TTC549 (cell line): ENCODE measurements at regions not wholly inside any gene's neighbourhood (a gene's known extent, or its start where the extent isn't known, plus 50 kb on each side); places are given as distances from the start of the nearest gene placed in this dataset.

ENCODE experiments used
- FAIRE-seq: peaks from 2 replicates; lab custom pipeline; 2012; peaks lifted over from hg19 to GRCh38; lab: Jason Lieb, UNC

DNA sequence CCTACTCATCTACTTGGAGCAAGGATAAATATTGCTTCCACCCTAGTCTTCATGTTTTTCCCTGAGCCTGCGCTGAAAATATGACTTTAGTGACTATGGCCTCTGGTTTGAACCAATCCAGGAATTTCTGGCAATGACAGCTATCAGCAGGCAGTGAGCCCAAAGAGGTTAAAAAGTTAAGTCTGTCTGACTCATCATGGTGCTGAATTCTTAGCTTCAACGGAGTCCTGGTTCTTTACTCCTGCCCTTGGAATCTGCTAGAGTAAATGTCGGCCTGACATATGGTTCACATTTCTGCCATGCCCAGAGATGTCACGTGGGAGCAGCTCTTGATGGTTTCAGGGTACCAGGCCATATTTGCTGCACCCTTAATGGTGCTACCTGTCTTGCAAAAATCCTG lies 351.6 kb upstream of the PLXNA2 start:
- no peak for FAIRE-seq

- FAIRE-seq = no peak
These were observed 353.4 kb upstream of the PLXNA2 start for GRCh38 chr1:208597571-208597970.

- no peak for FAIRE-seq
These were observed 353.8 kb upstream of the PLXNA2 start for GRCh38 chr1:208598021-208598420.

- FAIRE-seq = no peak
These were observed 354.9 kb upstream of the PLXNA2 start for GRCh38 chr1:208599063-208599462.

- FAIRE-seq = no peak
These were observed 356.4 kb upstream of the PLXNA2 start for GRCh38 chr1:208600456-208601190.

- FAIRE-seq = no peak
These were observed 357.4 kb upstream of the PLXNA2 start for GRCh38 chr1:208601561-208601960.

DNA sequence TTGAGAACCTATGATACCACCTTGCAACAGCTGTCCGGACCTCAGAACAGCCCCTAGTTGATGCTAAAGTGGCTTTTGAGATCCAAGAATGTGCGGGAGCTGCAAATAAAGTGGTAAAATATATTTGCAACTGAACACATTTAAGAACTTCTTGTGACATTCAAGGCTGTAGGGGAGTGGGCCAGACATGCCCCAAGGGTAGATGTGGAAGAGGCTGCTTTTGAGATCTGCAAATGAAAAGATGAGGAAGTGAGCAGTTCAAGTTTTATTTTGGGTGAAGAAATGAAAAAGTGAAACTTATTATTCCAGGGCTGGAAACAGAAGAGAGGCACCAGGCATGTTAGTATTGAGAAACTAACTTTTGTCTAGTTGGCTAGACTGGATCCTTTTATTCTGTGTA lies 359.5 kb upstream of the PLXNA2 start:
- FAIRE-seq = no peak

- no peak for FAIRE-seq
These were observed 360.1 kb upstream of the PLXNA2 start for GRCh38 chr1:208604295-208604694.

GRCh38 chr1:208606959-208607358 lies 362.8 kb upstream of the PLXNA2 start:
- FAIRE-seq = no peak

GRCh38 chr1:208607616-208608015 lies 363.4 kb upstream of the PLXNA2 start:
- no peak for FAIRE-seq

- FAIRE-seq = no peak
These were observed 370.4 kb upstream of the PLXNA2 start for GRCh38 chr1:208614610-208615009.

DNA sequence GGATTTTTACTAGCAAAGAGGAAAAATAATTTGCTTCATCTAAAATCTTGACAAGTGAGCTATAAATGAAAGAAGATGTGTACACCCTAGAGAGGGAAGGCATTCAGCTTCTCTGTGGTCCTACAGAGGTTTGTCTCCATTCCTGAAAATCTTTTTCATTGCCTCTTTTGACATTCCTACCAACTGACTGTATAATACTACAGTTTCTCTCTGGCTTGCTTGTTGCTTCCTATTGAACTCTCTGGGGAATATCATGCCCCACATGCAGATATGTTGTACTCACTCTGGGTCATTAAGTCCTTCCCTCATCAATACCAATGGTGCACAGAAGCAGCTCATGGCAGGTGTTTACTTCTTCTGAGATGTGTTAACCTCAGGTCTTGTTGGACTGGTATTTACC lies 371.2 kb upstream of the PLXNA2 start:
- no peak for FAIRE-seq

GRCh38 chr1:208616776-208617175 lies 372.6 kb upstream of the PLXNA2 start:
- no peak for FAIRE-seq

GRCh38 chr1:208628022-208628914 lies 384.1 kb upstream of the PLXNA2 start:
- FAIRE-seq = no peak

- no peak for FAIRE-seq
These were observed 386.9 kb upstream of the PLXNA2 start for GRCh38 chr1:208631092-208631491.

GRCh38 chr1:208631506-208631905 lies 387.3 kb upstream of the PLXNA2 start:
- no peak for FAIRE-seq

DNA sequence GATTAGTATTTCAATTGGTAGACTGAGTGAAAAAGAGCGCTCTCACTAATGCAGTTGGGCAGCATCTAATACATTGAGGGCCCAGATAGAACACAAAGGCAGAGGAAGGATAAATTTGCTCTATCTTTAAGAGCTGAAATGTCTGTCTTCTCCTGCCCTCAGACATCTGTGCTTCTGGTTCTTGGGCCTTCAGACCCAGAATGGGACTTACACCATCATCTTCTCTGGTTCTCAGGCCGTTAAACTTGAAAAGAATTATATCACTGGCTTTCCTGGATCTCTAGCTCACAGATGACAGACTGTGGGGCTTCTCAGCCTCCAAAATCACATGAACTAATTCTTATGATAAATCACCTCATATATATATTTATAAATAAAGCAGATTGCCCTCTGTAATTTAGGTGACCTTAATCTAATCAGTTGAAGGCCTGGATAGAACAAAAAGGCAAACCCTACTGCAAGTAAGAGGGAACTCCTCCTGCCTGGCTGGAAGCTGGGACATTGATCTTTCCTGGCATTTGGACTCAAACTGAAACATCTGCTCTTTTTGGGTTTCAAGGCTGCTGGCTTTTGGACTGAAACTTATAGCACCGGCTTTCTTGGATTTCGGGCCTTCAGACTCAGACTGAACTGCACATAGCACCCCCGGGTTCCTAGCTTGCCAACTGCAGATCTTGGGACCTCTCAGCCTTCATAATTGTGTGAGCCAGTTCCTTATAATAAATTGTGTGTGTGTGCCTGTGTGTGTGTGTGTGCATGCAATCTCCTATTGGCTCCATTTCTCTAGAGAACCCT lies 390.4 kb upstream of the PLXNA2 start:
- FAIRE-seq = no peak

GRCh38 chr1:208637181-208637580 lies 393.0 kb upstream of the PLXNA2 start:
- FAIRE-seq = no peak

DNA sequence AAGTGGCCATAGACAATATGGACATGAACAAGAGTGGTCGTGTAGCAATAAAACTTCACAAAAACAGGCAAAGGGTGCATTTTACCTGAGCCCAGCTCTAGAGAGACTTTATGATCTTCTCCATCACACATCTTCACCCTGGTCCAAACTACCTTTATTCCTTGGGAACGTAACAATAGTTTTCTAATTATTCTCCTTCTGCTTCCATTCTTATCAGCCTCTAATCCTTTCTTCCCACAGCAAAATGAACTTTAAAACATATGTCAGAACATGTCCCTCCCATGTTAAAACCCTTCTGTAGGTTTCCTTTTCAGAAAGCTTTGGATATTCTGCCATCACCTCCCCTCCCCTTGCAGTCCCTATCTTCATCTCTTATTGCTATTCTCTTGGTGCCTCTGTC lies 395.2 kb upstream of the PLXNA2 start:
- no peak for FAIRE-seq

DNA sequence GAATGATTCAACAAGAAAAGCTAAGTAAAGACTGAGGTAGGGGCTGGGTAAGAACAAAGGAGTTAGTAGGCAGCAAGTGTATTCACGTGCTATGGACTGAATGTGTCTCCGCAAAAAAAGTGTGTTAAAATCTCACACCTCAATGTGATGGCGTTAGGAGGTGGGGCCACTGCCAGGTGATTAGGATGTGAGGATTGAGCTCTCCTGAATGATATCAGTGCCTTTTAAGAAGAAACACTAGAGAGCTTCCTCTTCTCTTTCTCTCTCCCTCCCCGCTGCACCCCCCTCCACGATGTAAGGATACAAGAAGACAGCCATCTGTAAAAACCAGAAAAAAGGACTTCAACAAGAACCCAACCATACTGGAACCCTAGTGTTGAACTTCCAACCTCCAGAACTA lies 396.1 kb upstream of the PLXNA2 start:
- FAIRE-seq = no peak

- FAIRE-seq = no peak
These were observed 397.5 kb upstream of the PLXNA2 start for GRCh38 chr1:208641579-208642280.

GRCh38 chr1:208643005-208643597 lies 398.9 kb upstream of the PLXNA2 start:
- FAIRE-seq = no peak
